ENCODE measurements at regions not wholly inside any gene's neighbourhood (a gene's known extent, or its start where the extent isn't known, plus 50 kb on each side); places are given as distances from the start of the nearest gene placed in this dataset.

- DNase-seq (ENCODE audit: extremely low read depth in 1 of 4, low spot score in 3 of 4), result no peak
- Histone ChIP-seq H3K4me1 (replicated peaks in 1 of 2; ENCODE audit: control insufficient read depth in 2 of 2, insufficient read depth in 2 of 2, low read length in 2 of 2) (no peaks in the 10 kb centered on the region), H3K9ac (ENCODE audit: insufficient read depth in 1 of 2, low read depth in 2 of 2, low read length in 2 of 2) (no peak overlapping the region), H4K20me1 (replicated peaks; ENCODE audit: control insufficient read depth, insufficient read depth, low read length) (no peaks in the 10 kb centered on the region), H3K79me2 (ENCODE audit: control insufficient read depth, insufficient read depth, low read length) (no peaks in the 10 kb centered on the region), H3K27ac (ENCODE audit: extremely low read depth, low read depth, low read length) (no peak overlapping the region), H3K27me3 (ENCODE audit: control insufficient read depth in 2 of 2, insufficient read depth in 2 of 2, low read length in 2 of 2) (no peaks in the 10 kb centered on the region), H2AFZ (ENCODE audit: low read depth, low read length) (no peak overlapping the region), H3K9me1 (ENCODE audit: control insufficient read depth, insufficient read depth, low read length) (no peaks in the 10 kb centered on the region), H3K9me3 (replicated peaks; ENCODE audit: control insufficient read depth, insufficient read depth, low read depth, low read length) (no peaks in the 10 kb centered on the region), H3K4me2 (ENCODE audit: insufficient read depth, low read length) (no peak overlapping the region), H3K36me3 (ENCODE audit: control insufficient read depth, insufficient read depth, low read length) (no peaks in the 10 kb centered on the region), H3K4me3 (no peak overlapping the region)
- no peak for ATAC-seq
- intact Hi-C loops (cut with micrococcal nuclease) (no loop called here), in situ Hi-C loops (cut with MboI) (loop anchor here (10.0 kb wide), 1 partner anchor 1134 kb away; no protein-coding TSS in a partner anchor)
- TF ChIP-seq KAT2B (IDR thresholded peaks at IDR 0.05; ENCODE audit: low read depth, low read length) (no peak), MLLT1 (IDR thresholded peaks at IDR 0.05) (no peak), SIX5 (IDR thresholded peaks at IDR 0.05; ENCODE audit: borderline replicate concordance in 1 of 2, insufficient read depth in 1 of 2, low read depth in 1 of 2, low read length in 2 of 2) (no peak)
- BruUV-seq (replicated peaks), result no TSS peak
- no peak for FAIRE-seq
- CTCF ChIA-PET (ENCODE audit: low intra/inter-chr PET ratio), result no interaction called here
- POLR2A ChIA-PET, result no interaction called here
- 1% methylated on average over 6 of the region's 6 CpGs for WGBS (ENCODE audit: insufficient coverage, low coverage, missing lambda C conversion rate)
These were observed 770.3 kb downstream of the NLGN4X start for GRCh38 chrX:5458300-5458842.

GRCh38 chrX:5449323-5449722, 779.3 kb downstream of the NLGN4X start:
- ChIA-PET CTCF (ENCODE audit: low intra/inter-chr PET ratio) (no interaction called here), POLR2A (no interaction called here)
- Histone ChIP-seq H3K27me3 (ENCODE audit: control insufficient read depth in 2 of 2, insufficient read depth in 2 of 2, low read length in 2 of 2) (no peaks in the 10 kb centered on the region), H4K20me1 (replicated peaks; ENCODE audit: control insufficient read depth, insufficient read depth, low read length) (no peaks in the 10 kb centered on the region), H3K9me3 (replicated peaks; ENCODE audit: control insufficient read depth, insufficient read depth, low read depth, low read length) (no peaks in the 10 kb centered on the region; the same call in 1 of the 2 replicates), H3K4me3 (no peak overlapping the region), H3K36me3 (ENCODE audit: control insufficient read depth, insufficient read depth, low read length) (no peaks in the 10 kb centered on the region), H3K79me2 (ENCODE audit: control insufficient read depth, insufficient read depth, low read length) (no peaks in the 10 kb centered on the region), H3K4me1 (replicated peaks in 1 of 2; ENCODE audit: control insufficient read depth in 2 of 2, insufficient read depth in 2 of 2, low read length in 2 of 2) (no peaks in the 10 kb centered on the region), H3K4me2 (ENCODE audit: insufficient read depth, low read length) (no peak overlapping the region), H3K9ac (ENCODE audit: insufficient read depth in 1 of 2, low read depth in 2 of 2, low read length in 2 of 2) (no peak overlapping the region), H2AFZ (ENCODE audit: low read depth, low read length) (no peak overlapping the region), H3K9me1 (ENCODE audit: control insufficient read depth, insufficient read depth, low read length) (no peaks in the 10 kb centered on the region), H3K27ac (ENCODE audit: extremely low read depth, low read depth, low read length) (no peak overlapping the region)
- ATAC-seq (no peak), DNase-seq (ENCODE audit: extremely low read depth in 1 of 4, low spot score in 3 of 4) (no peak), FAIRE-seq (no peak)
- intact Hi-C loops (cut with micrococcal nuclease), result no loop called here
- BruUV-seq (replicated peaks), result no TSS peak
- TF ChIP-seq LCOR (CRISPR knock-in tag; IDR thresholded peaks at IDR 0.05) (no peak), ZBTB26 (CRISPR knock-in tag; IDR thresholded peaks at IDR 0.05) (no peak), ZNF384 (IDR thresholded peaks at IDR 0.05; ENCODE audit: low read depth, low read length) (no peak)
- in situ Hi-C loops (cut with MboI), result no loop called here
- WGBS (ENCODE audit: insufficient coverage, low coverage, missing lambda C conversion rate), result 0% methylated on average over 1 of the region's 1 CpG
